ENCODE measurements at regions not wholly inside any gene's neighbourhood (a gene's known extent, or its start where the extent isn't known, plus 50 kb on each side); places are given as distances from the start of the nearest gene placed in this dataset.

DNA sequence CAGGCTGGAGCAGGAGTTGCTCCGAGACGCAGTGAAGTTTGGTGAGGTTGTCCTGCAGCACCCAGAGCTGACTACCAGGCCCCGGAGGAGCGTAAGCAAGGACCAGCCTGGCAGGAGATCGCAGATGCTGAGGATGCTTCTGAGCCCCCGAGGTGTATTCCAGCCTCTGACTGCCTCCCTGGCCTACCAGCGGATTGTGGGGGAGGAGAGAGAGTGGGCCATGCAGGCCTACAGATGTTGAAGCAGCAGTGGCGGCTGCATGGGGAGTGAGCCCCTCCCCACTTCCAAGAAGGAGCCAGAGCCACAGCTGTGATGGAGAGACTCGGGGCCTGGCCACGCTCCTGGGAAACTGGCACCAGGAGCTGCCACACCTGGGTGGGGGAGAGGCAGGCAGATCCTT, 302.5 kb upstream of the PROK2 start:
- no peak for TF ChIP-seq EZH2 (IDR thresholded peaks at IDR 0.05; ENCODE audit: borderline replicate concordance, low read depth, low read length, poor library complexity, severe bottlenecking)
- TF ChIP-seq, protein P1, sequence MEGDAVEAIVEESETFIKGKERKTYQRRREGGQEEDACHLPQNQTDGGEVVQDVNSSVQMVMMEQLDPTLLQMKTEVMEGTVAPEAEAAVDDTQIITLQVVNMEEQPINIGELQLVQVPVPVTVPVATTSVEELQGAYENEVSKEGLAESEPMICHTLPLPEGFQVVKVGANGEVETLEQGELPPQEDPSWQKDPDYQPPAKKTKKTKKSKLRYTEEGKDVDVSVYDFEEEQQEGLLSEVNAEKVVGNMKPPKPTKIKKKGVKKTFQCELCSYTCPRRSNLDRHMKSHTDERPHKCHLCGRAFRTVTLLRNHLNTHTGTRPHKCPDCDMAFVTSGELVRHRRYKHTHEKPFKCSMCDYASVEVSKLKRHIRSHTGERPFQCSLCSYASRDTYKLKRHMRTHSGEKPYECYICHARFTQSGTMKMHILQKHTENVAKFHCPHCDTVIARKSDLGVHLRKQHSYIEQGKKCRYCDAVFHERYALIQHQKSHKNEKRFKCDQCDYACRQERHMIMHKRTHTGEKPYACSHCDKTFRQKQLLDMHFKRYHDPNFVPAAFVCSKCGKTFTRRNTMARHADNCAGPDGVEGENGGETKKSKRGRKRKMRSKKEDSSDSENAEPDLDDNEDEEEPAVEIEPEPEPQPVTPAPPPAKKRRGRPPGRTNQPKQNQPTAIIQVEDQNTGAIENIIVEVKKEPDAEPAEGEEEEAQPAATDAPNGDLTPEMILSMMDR (conservative IDR thresholded peaks at IDR 0.05; ENCODE audit: low read depth, low read length): no peak
